ENCODE measurements at regions not wholly inside any gene's neighbourhood (a gene's known extent, or its start where the extent isn't known, plus 50 kb on each side); places are given as distances from the start of the nearest gene placed in this dataset.

DNA sequence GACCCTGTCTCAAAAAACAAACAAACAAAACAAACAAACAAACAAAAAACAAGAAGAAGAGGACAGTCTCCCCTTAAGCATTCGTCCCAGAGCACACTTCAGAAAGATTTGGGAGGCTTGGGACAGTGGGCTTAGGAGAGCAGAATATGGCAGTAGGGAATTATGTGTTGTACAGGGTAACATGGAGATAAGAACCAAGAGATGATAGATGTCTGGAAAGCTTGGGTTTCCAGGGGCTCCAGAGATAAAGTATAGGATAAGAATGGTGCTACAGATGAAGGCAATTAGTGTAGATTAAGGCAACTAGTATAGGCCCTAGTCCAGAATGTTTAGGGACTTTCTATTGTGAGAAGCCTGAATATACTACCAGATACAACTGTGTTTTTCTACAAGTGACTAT, 934.9 kb upstream of the AUTS2 start:
- no peaks in the 10 kb centered on the region for H3K36me3 ChIP-seq
- WGBS = 87% methylated on average over 1 of the region's 1 CpG
- no peak overlapping the region for H3K27ac ChIP-seq
- TF ChIP-seq POLR2AphosphoS5 (IDR thresholded peaks at IDR 0.05) (no peak), POLR2A (IDR thresholded peaks at IDR 0.05) (no peak), EP300 (IDR thresholded peaks at IDR 0.05) (no peak)
- TF ChIP-seq, protein P1, sequence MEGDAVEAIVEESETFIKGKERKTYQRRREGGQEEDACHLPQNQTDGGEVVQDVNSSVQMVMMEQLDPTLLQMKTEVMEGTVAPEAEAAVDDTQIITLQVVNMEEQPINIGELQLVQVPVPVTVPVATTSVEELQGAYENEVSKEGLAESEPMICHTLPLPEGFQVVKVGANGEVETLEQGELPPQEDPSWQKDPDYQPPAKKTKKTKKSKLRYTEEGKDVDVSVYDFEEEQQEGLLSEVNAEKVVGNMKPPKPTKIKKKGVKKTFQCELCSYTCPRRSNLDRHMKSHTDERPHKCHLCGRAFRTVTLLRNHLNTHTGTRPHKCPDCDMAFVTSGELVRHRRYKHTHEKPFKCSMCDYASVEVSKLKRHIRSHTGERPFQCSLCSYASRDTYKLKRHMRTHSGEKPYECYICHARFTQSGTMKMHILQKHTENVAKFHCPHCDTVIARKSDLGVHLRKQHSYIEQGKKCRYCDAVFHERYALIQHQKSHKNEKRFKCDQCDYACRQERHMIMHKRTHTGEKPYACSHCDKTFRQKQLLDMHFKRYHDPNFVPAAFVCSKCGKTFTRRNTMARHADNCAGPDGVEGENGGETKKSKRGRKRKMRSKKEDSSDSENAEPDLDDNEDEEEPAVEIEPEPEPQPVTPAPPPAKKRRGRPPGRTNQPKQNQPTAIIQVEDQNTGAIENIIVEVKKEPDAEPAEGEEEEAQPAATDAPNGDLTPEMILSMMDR (IDR thresholded peaks at IDR 0.05) = no peak
- H3K4me3 ChIP-seq = no peak overlapping the region
- no peak for DNase-seq (ENCODE audit: low spot score in 2 of 2)
- H3K27me3 ChIP-seq = peaks cover 10% of the 10 kb centered on the region
- H3K9me3 ChIP-seq = no peaks in the 10 kb centered on the region
- H3K4me1 ChIP-seq = no peaks in the 10 kb centered on the region

- TF ChIP-seq POLR2AphosphoS5 (IDR thresholded peaks at IDR 0.05) = no peak
- no peak for TF ChIP-seq POLR2A (IDR thresholded peaks at IDR 0.05)
- TF ChIP-seq EP300 (IDR thresholded peaks at IDR 0.05) = no peak
- TF ChIP-seq, protein P1 (IDR thresholded peaks at IDR 0.05) = no peak
- 66% methylated on average over 2 of the region's 2 CpGs for WGBS
- Histone ChIP-seq H3K27ac (no peak overlapping the region), H3K27me3 (peaks cover 7% of the 10 kb centered on the region), H3K4me1 (no peaks in the 10 kb centered on the region), H3K9me3 (no peaks in the 10 kb centered on the region), H3K36me3 (no peaks in the 10 kb centered on the region), H3K4me3 (no peak overlapping the region)
- no peak for DNase-seq (ENCODE audit: low spot score in 2 of 2)
Measured at GRCh38 chr7:68671046-68671445, 927.2 kb upstream of the AUTS2 start.

GRCh38 chr7:68671671-68672070, 926.6 kb upstream of the AUTS2 start:
- TF ChIP-seq POLR2AphosphoS5 (IDR thresholded peaks at IDR 0.05) = no peak
- no peak for TF ChIP-seq EP300 (IDR thresholded peaks at IDR 0.05)
- TF ChIP-seq, protein P1 (IDR thresholded peaks at IDR 0.05) = no peak
- TF ChIP-seq POLR2A (IDR thresholded peaks at IDR 0.05) = no peak
- 85% methylated on average over 2 of the region's 2 CpGs for WGBS
- Histone ChIP-seq H3K27ac (no peak overlapping the region), H3K9me3 (no peaks in the 10 kb centered on the region), H3K4me1 (no peaks in the 10 kb centered on the region), H3K36me3 (no peaks in the 10 kb centered on the region), H3K27me3 (peaks cover 5% of the 10 kb centered on the region), H3K4me3 (no peak overlapping the region)
- DNase-seq (ENCODE audit: low spot score in 2 of 2) = no peak

DNA sequence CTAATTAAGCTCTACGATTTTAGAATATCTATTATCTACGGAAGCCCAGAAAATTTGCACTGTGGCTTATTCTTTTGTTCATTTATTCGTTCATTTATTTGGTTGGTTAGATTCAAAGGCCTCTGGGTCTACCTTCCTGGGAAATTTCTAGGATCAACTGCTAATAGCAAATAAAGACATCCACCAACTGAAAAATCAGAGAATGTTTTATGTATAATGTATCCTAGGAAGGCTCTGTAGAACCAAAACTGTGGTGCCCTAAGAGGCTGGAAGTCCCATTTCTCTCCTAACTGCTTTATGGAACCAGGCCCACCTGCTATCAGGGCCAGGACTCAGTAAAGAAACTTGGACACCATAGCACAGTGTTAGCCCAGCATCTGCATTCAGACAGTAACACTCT, 923.4 kb upstream of the AUTS2 start:
- peaks cover 2% of the 10 kb centered on the region for H3K4me1 ChIP-seq
- H3K27me3 ChIP-seq = no peaks in the 10 kb centered on the region
- no peak for DNase-seq (ENCODE audit: low spot score in 2 of 2)
- no peak overlapping the region for H3K27ac ChIP-seq
- TF ChIP-seq POLR2AphosphoS5 (IDR thresholded peaks at IDR 0.05) (no peak), EP300 (IDR thresholded peaks at IDR 0.05) (no peak), POLR2A (IDR thresholded peaks at IDR 0.05) (no peak)
- TF ChIP-seq, protein P1 (IDR thresholded peaks at IDR 0.05) = no peak
- H3K4me3 ChIP-seq = no peak overlapping the region
- no peaks in the 10 kb centered on the region for H3K9me3 ChIP-seq
- 82% methylated on average over 3 of the region's 3 CpGs for WGBS
- no peaks in the 10 kb centered on the region for H3K36me3 ChIP-seq

DNA sequence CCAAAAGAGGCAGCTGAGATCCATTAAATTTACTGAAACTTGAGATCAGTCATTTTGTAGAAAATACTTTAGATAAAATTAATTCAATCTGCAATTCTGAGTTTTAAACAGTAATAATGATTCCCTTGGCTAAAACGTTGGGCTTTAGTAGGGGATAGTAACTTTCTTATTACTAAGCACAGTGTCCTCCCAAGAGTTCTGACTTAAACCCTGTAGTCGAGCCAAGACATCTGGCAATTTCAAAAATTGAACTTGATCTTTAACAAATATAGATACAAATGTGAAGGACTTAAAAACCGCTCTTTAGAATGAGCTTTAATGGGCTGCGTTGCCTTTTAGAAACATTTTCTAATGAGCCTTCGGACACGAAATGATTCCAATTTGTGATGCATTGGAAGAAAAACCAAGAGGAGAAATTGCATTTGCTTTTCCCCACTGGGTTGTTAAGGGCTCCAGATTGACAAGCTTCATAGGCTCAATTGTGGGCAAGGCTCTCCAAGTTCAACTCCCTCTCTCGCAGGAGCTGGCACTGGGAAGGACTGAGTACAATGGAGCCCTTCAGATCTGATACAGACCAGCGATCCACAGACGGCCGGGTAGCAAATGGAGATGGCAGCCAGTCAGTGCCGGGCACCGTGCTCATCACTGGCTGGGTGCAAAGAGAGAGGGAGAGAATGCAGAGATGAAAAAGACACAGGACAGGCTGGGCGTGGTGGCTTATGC, 921.3 kb upstream of the AUTS2 start:
- Histone ChIP-seq H3K27me3 (no peaks in the 10 kb centered on the region), H3K9me3 (no peaks in the 10 kb centered on the region), H3K36me3 (no peaks in the 10 kb centered on the region), H3K4me1 (peaks cover 2% of the 10 kb centered on the region), H3K27ac (no peak overlapping the region), H3K4me3 (no peak overlapping the region)
- TF ChIP-seq POLR2AphosphoS5 (IDR thresholded peaks at IDR 0.05) (no peak), POLR2A (IDR thresholded peaks at IDR 0.05) (no peak), EP300 (IDR thresholded peaks at IDR 0.05) (no peak)
- TF ChIP-seq, protein P1 (IDR thresholded peaks at IDR 0.05) = no peak
- 62% methylated on average over 13 of the region's 13 CpGs for WGBS
- DNase-seq (ENCODE audit: low spot score in 2 of 2) = no peak
